Transverse colon (tissue), 4 donors: ENCODE measurements at regions not wholly inside any gene's neighbourhood (a gene's known extent, or its start where the extent isn't known, plus 50 kb on each side); places are given as distances from the start of the nearest gene placed in this dataset.

Source experiments
- CTCF ChIP-seq, 5 experiments: fragments of 200-600 bp in 3 of 5; fragments of 450-650 bp in 2 of 5; sonication (generic) in 3 of 5; IDR thresholded peaks; 1 replicate in 2 of 5; 2 replicates in 3 of 5; pipeline ENCODE4 v1.5.1; 2016 to 2017; ENCODE audit warnings: antibody characterized with exemption in 5 of 5, inconsistent platforms in 3 of 5, mild to moderate bottlenecking in 2 of 5, moderate library complexity in 1 of 5
- POLR2AphosphoS5 ChIP-seq, 3 donors: sonication (generic); formaldehyde crosslinking; IDR thresholded peaks; one replicate each; pipeline ENCODE4 v1.6.1; 2016; ENCODE audit warnings: antibody characterized with exemption in 3 of 3

GRCh38 chr1:30606166-30606565 lies 117.2 kb downstream of the MATN1 start:
- TF ChIP-seq CTCF (IDR thresholded peaks at IDR 0.05) (no peak), POLR2AphosphoS5 (IDR thresholded peaks at IDR 0.05) (no peak)
